ENCODE measurements at regions not wholly inside any gene's neighbourhood (a gene's known extent, or its start where the extent isn't known, plus 50 kb on each side); places are given as distances from the start of the nearest gene placed in this dataset.
"Not testable (repeated sequence)": the region's sequence is repeated elsewhere in the genome, so short reads cannot be mapped to it uniquely, and the experiment has no call there.

- no peaks in the 10 kb centered on the region for H4K20me1 ChIP-seq (ENCODE audit: insufficient read depth, low read length, poor library complexity, severe bottlenecking)
- H3K4me3 ChIP-seq (ENCODE audit: low read length, poor library complexity, severe bottlenecking) = no peak overlapping the region
- H2AFZ ChIP-seq (ENCODE audit: low read length) = no peak overlapping the region
- TF ChIP-seq EZH2phosphoT487 (IDR thresholded peaks at IDR 0.05; ENCODE audit: borderline replicate concordance) = no peak
- no peak for TF ChIP-seq CTCF (conservative IDR thresholded peaks at IDR 0.05; ENCODE audit: low read length)
- no peaks in the 10 kb centered on the region for H3K9me2 ChIP-seq (replicated peaks; ENCODE audit: low read depth, low read length)
- no peak overlapping the region for H3K4me2 ChIP-seq (ENCODE audit: low read depth, low read length, poor library complexity, severe bottlenecking)
- no peak overlapping the region for H3K9ac ChIP-seq (ENCODE audit: low read depth, low read length, poor library complexity, severe bottlenecking)
- no peaks in the 10 kb centered on the region for H3K79me2 ChIP-seq (ENCODE audit: insufficient read depth, low read length)
- no peaks in the 10 kb centered on the region for H3K36me3 ChIP-seq (ENCODE audit: insufficient read depth, low read length)
- H3K27me3 ChIP-seq (ENCODE audit: insufficient read depth, low read length, poor library complexity, severe bottlenecking) = no peaks in the 10 kb centered on the region
- no peaks in the 10 kb centered on the region for H3K9me3 ChIP-seq (ENCODE audit: insufficient read depth, low read depth, low read length)
- no peaks in the 10 kb centered on the region for H3F3A ChIP-seq (ENCODE audit: low read depth)
- peaks cover 8% of the 10 kb centered on the region for H3K4me1 ChIP-seq (ENCODE audit: insufficient read depth, low read length, poor library complexity, severe bottlenecking)
These were observed 122.8 kb upstream of the PCBD1 start for GRCh38 chr10:71011141-71011540.

GRCh38 chr10:71014021-71014805 is 125.8 kb upstream of the PCBD1 start:
- Histone ChIP-seq H3K9ac (ENCODE audit: low read depth, low read length, poor library complexity, severe bottlenecking) (no peak overlapping the region), H3K9me3 (ENCODE audit: insufficient read depth, low read depth, low read length) (no peaks in the 10 kb centered on the region), H4K20me1 (ENCODE audit: insufficient read depth, low read length, poor library complexity, severe bottlenecking) (no peaks in the 10 kb centered on the region), H3K4me1 (ENCODE audit: insufficient read depth, low read length, poor library complexity, severe bottlenecking) (peaks cover 8% of the 10 kb centered on the region), H3K4me3 (ENCODE audit: low read length, poor library complexity, severe bottlenecking) (no peak overlapping the region), H3K27me3 (ENCODE audit: insufficient read depth, low read length, poor library complexity, severe bottlenecking) (no peaks in the 10 kb centered on the region), H3K4me2 (ENCODE audit: low read depth, low read length, poor library complexity, severe bottlenecking) (no peak overlapping the region), H3K36me3 (ENCODE audit: insufficient read depth, low read length) (no peaks in the 10 kb centered on the region), H3K9me2 (replicated peaks; ENCODE audit: low read depth, low read length) (no peaks in the 10 kb centered on the region), H3K79me2 (ENCODE audit: insufficient read depth, low read length) (no peaks in the 10 kb centered on the region), H2AFZ (ENCODE audit: low read length) (no peak overlapping the region), H3F3A (ENCODE audit: low read depth) (no peaks in the 10 kb centered on the region)
- TF ChIP-seq EZH2phosphoT487 (IDR thresholded peaks at IDR 0.05; ENCODE audit: borderline replicate concordance) (no peak), CTCF (conservative IDR thresholded peaks at IDR 0.05; ENCODE audit: low read length) (no peak)

GRCh38 chr10:71015674-71016073 is 127.3 kb upstream of the PCBD1 start:
- H3K9ac ChIP-seq (ENCODE audit: low read depth, low read length, poor library complexity, severe bottlenecking) = no peak overlapping the region
- H3K9me2 ChIP-seq (replicated peaks; ENCODE audit: low read depth, low read length) = no peaks in the 10 kb centered on the region
- H3K27me3 ChIP-seq (ENCODE audit: insufficient read depth, low read length, poor library complexity, severe bottlenecking) = no peaks in the 10 kb centered on the region
- H3K4me1 ChIP-seq (ENCODE audit: insufficient read depth, low read length, poor library complexity, severe bottlenecking) = peaks cover 8% of the 10 kb centered on the region
- TF ChIP-seq CTCF (conservative IDR thresholded peaks at IDR 0.05; ENCODE audit: low read length) (no peak), EZH2phosphoT487 (IDR thresholded peaks at IDR 0.05; ENCODE audit: borderline replicate concordance) (no peak)
- peak overlapping the region; percentile 62 for H2AFZ ChIP-seq (ENCODE audit: low read length)
- no peaks in the 10 kb centered on the region for H3K36me3 ChIP-seq (ENCODE audit: insufficient read depth, low read length)
- no peak overlapping the region for H3K4me3 ChIP-seq (ENCODE audit: low read length, poor library complexity, severe bottlenecking)
- no peaks in the 10 kb centered on the region for H3K79me2 ChIP-seq (ENCODE audit: insufficient read depth, low read length)
- H3K4me2 ChIP-seq (ENCODE audit: low read depth, low read length, poor library complexity, severe bottlenecking) = peak overlapping the region; percentile 30
- no peaks in the 10 kb centered on the region for H3K9me3 ChIP-seq (ENCODE audit: insufficient read depth, low read depth, low read length)
- H3F3A ChIP-seq (ENCODE audit: low read depth) = no peaks in the 10 kb centered on the region
- no peaks in the 10 kb centered on the region for H4K20me1 ChIP-seq (ENCODE audit: insufficient read depth, low read length, poor library complexity, severe bottlenecking)

- not testable (repeated sequence) for H3K27me3 ChIP-seq (ENCODE audit: insufficient read depth, low read length, poor library complexity, severe bottlenecking); H3K4me2 ChIP-seq (ENCODE audit: low read depth, low read length, poor library complexity, severe bottlenecking); H3K9me2 ChIP-seq (replicated peaks; ENCODE audit: low read depth, low read length); H4K20me1 ChIP-seq (ENCODE audit: insufficient read depth, low read length, poor library complexity, severe bottlenecking); H3K79me2 ChIP-seq (ENCODE audit: insufficient read depth, low read length); H3K4me1 ChIP-seq (ENCODE audit: insufficient read depth, low read length, poor library complexity, severe bottlenecking); H3K9me3 ChIP-seq (ENCODE audit: insufficient read depth, low read depth, low read length); H3K4me3 ChIP-seq (ENCODE audit: low read length, poor library complexity, severe bottlenecking); H2AFZ ChIP-seq (ENCODE audit: low read length); H3F3A ChIP-seq (ENCODE audit: low read depth); H3K36me3 ChIP-seq (ENCODE audit: insufficient read depth, low read length); H3K9ac ChIP-seq (ENCODE audit: low read depth, low read length, poor library complexity, severe bottlenecking)
These were observed 131.7 kb upstream of the PCBD1 start for GRCh38 chr10:71020061-71020460.

All from Loucy (cell line).